SU-DHL-6 (cell line): ENCODE measurements at regions not wholly inside any gene's neighbourhood (a gene's known extent, or its start where the extent isn't known, plus 50 kb on each side); places are given as distances from the start of the nearest gene placed in this dataset.

Experiments used
- CTCF ChIP-seq: fragments of 200-600 bp; sonication (generic); IDR thresholded peaks from one replicate; pipeline ENCODE4 v1.5.1; 2017; ENCODE audit warnings: antibody characterized with exemption, mild to moderate bottlenecking, low read length, moderate library complexity; ENCODE audit not compliant: insufficient read depth, poor library complexity, severe bottlenecking
- EZH2phosphoT487 ChIP-seq: fragments of 200-600 bp; sonication (generic), shearing (Covaris generic); conservative IDR thresholded peaks from 2 replicates; pipeline ENCODE4 v1.6.1; 2018; ENCODE audit warnings: mild to moderate bottlenecking, antibody characterized with exemption, low read length, moderate library complexity, mixed read lengths

- TF ChIP-seq CTCF (no peak), EZH2phosphoT487 (no peak)
Measured at GRCh38 chr10:3622427-3622826, 162.6 kb downstream of the KLF6 start.
